H9 (cell line): ENCODE measurements at regions not wholly inside any gene's neighbourhood (a gene's known extent, or its start where the extent isn't known, plus 50 kb on each side); places are given as distances from the start of the nearest gene placed in this dataset.
A peak's percentile ranks its signal among the peaks of the same experiment; 100 is the strongest.

Experiments used
- DNase-seq: peaks from one replicate; pipeline ENCODE4 v3.0.0-alpha.2; 2017
- H2AFZ ChIP-seq: one replicate; pipeline ENCODE4 v1.6.1; 2013; ENCODE audit warnings: mild to moderate bottlenecking, low read length, control low read depth, moderate library complexity
- H2AK5ac ChIP-seq: 2 replicates; pipeline ENCODE4 v1.6.1; 2013; ENCODE audit warnings: low read length, control low read depth, mixed read lengths; ENCODE audit not compliant: insufficient read length
- H2BK120ac ChIP-seq: one replicate; pipeline ENCODE4 v1.6.1; 2013; ENCODE audit warnings: low read depth, mild to moderate bottlenecking, low read length, control low read depth, inconsistent platforms; ENCODE audit not compliant: poor library complexity, severe bottlenecking
- H2BK12ac ChIP-seq: 2 replicates; pipeline ENCODE4 v1.6.1; 2013; ENCODE audit warnings: low read length, control low read depth, mixed read lengths, low read depth; ENCODE audit not compliant: insufficient read length
- H2BK15ac ChIP-seq: 2 replicates; pipeline ENCODE4 v1.6.1; 2013; ENCODE audit warnings: low read depth, low read length, control low read depth
- H2BK20ac ChIP-seq: one replicate; pipeline ENCODE4 v1.6.1; 2013; ENCODE audit warnings: low read depth, mild to moderate bottlenecking, low read length, control low read depth, inconsistent platforms; ENCODE audit not compliant: poor library complexity, severe bottlenecking
- H2BK5ac ChIP-seq: 2 replicates; pipeline ENCODE4 v1.6.1; 2013; ENCODE audit warnings: low read length, control low read depth, mixed read lengths; ENCODE audit not compliant: insufficient read length
- H3K14ac ChIP-seq: 2 replicates; pipeline ENCODE4 v1.6.1; 2013; ENCODE audit warnings: low read length, control low read depth; ENCODE audit not compliant: insufficient read depth
- H3K18ac ChIP-seq: 2 replicates; pipeline ENCODE4 v1.6.1; 2013; ENCODE audit warnings: low read depth, mild to moderate bottlenecking, mixed read lengths, low read length, control low read depth; ENCODE audit not compliant: insufficient read length
- H3K23ac ChIP-seq: 2 replicates; pipeline ENCODE4 v1.6.1; 2013; ENCODE audit warnings: low read length, control low read depth, mixed read lengths, low read depth; ENCODE audit not compliant: insufficient read length
- H3K23me2 ChIP-seq: 2 replicates; pipeline ENCODE4 v1.6.1; 2013; ENCODE audit warnings: low read depth, mild to moderate bottlenecking, mixed read lengths, low read length, control low read depth; ENCODE audit not compliant: insufficient read length, poor library complexity, severe bottlenecking
- H3K27ac ChIP-seq: 2 replicates; pipeline ENCODE4 v1.5.1; 2013; ENCODE audit warnings: low read length, control low read depth, mixed read lengths, low read depth; ENCODE audit not compliant: insufficient read length
- H3K27me3 ChIP-seq: 2 replicates; pipeline ENCODE4 v1.6.1; 2013; ENCODE audit warnings: low read length, control low read depth, inconsistent platforms; ENCODE audit not compliant: insufficient read depth
- H3K4ac ChIP-seq: 2 replicates; pipeline ENCODE4 v1.6.1; 2013; ENCODE audit warnings: low read depth, mild to moderate bottlenecking, control low read depth, inconsistent platforms, low read length, moderate library complexity
- H3K4me1 ChIP-seq: 2 replicates; pipeline ENCODE4 v1.6.1; 2013; ENCODE audit warnings: low read length, control low read depth, inconsistent platforms; ENCODE audit not compliant: insufficient read depth
- H3K4me2 ChIP-seq: 2 replicates; pipeline ENCODE4 v1.6.1; 2013; ENCODE audit warnings: low read length, control low read depth, mixed read lengths; ENCODE audit not compliant: insufficient read length, insufficient read depth
- H3K56ac ChIP-seq: 2 replicates; pipeline ENCODE4 v1.6.1; 2013; ENCODE audit warnings: low read depth, mild to moderate bottlenecking, mixed read lengths, low read length, control low read depth; ENCODE audit not compliant: insufficient read length
- H3K79me1 ChIP-seq: 2 replicates; pipeline ENCODE4 v1.6.1; 2013; ENCODE audit warnings: low read depth, mild to moderate bottlenecking, moderate library complexity, low read length, control low read depth, inconsistent platforms; ENCODE audit not compliant: insufficient read depth, poor library complexity, severe bottlenecking
- H3K79me2 ChIP-seq: 2 replicates; pipeline ENCODE4 v1.6.1; 2013; ENCODE audit warnings: low read length, control low read depth, inconsistent platforms; ENCODE audit not compliant: insufficient read depth
- H3K9ac ChIP-seq: 2 replicates; pipeline ENCODE4 v1.6.1; 2013; ENCODE audit warnings: low read length, control low read depth, mixed read lengths; ENCODE audit not compliant: insufficient read length; ENCODE audit errors: extremely low read depth
- H3K9me3 ChIP-seq: one replicate; pipeline ENCODE4 v1.6.1; 2013; ENCODE audit warnings: low read depth, low read length, inconsistent platforms; ENCODE audit not compliant: control insufficient read depth
- H3T11ph ChIP-seq: one replicate; pipeline ENCODE4 v1.6.1; 2013; ENCODE audit warnings: mild to moderate bottlenecking, low read length, control low read depth, inconsistent platforms
- H4K20me1 ChIP-seq: one replicate; pipeline ENCODE4 v1.6.1; 2013; ENCODE audit not compliant: control insufficient read depth, insufficient read length, insufficient read depth
- H4K5ac ChIP-seq: 2 replicates; pipeline ENCODE4 v1.6.1; 2013; ENCODE audit warnings: low read depth, mild to moderate bottlenecking, mixed read lengths, low read length, control low read depth; ENCODE audit not compliant: insufficient read length
- H4K8ac ChIP-seq: replicated peaks from 2 replicates; pipeline ENCODE4 v1.6.1; 2013; ENCODE audit warnings: low read length, control low read depth, mixed read lengths, low read depth; ENCODE audit not compliant: insufficient read length
- H4K91ac ChIP-seq: 2 replicates; pipeline ENCODE4 v1.6.1; 2013; ENCODE audit warnings: low read depth, mild to moderate bottlenecking, moderate library complexity, mixed read lengths, low read length, control low read depth; ENCODE audit not compliant: insufficient read length
- H3K27ac Mint-ChIP-seq, 3 experiments: 2 replicates in 2 of 3; 3 replicates in 1 of 3; pipeline ENCODE4 v1.8.0; 2020 to 2021; ENCODE audit warnings: mixed read lengths in 3 of 3, mild to moderate bottlenecking in 1 of 3, moderate library complexity in 1 of 3
- H3K27me3 Mint-ChIP-seq: 2 replicates; pipeline ENCODE4 v1.8.0; 2021; ENCODE audit warnings: low read depth, mild to moderate bottlenecking, moderate library complexity, mixed read lengths
- H3K36me3 Mint-ChIP-seq, 3 experiments: 2 replicates in 2 of 3; 3 replicates in 1 of 3; pipeline ENCODE4 v1.8.0; 2020 to 2021; ENCODE audit warnings: low read depth in 3 of 3, mixed read lengths in 3 of 3; ENCODE audit not compliant: insufficient read depth in 1 of 3
- H3K4me1 Mint-ChIP-seq, 2 experiments: 2 replicates each; pipeline ENCODE4 v1.8.0; 2020; ENCODE audit warnings: mixed read lengths in 2 of 2
- H3K4me3 Mint-ChIP-seq, 2 experiments: 2 replicates in 1 of 2; 3 replicates in 1 of 2; pipeline ENCODE4 v1.8.0; 2020 to 2021; ENCODE audit warnings: mild to moderate bottlenecking in 2 of 2, mixed read lengths in 2 of 2, moderate library complexity in 1 of 2
- H3K9me3 Mint-ChIP-seq, 2 experiments: 2 replicates in 1 of 2; 3 replicates in 1 of 2; pipeline ENCODE4 v1.8.0; 2020; ENCODE audit warnings: mild to moderate bottlenecking in 2 of 2, mixed read lengths in 2 of 2, moderate library complexity in 1 of 2
- CTCF ChIP-seq: fragments of 200-600 bp; sonication (generic); conservative IDR thresholded peaks from 3 replicates; pipeline ENCODE4 v1.8.0; 2021; ENCODE audit warnings: antibody characterized with exemption, mild to moderate bottlenecking
- WGBS: extraction: QIAGEN DNeasy Blood & Tissue Kit; methylation state at CpG from one replicate; pipeline ENCODE4 v1.1.7; 2013; ENCODE audit warnings: missing lambda C conversion rate, low lambda C conversion rate, mixed read lengths; ENCODE audit not compliant: insufficient read length; ENCODE audit errors: extremely low coverage; 5-methylcytosine and 5-hydroxymethylcytosine counted together

- Histone ChIP-seq H3K23ac (no peak overlapping the region), H3K79me2 (no peaks in the 10 kb centered on the region), H3K18ac (no peak overlapping the region), H4K8ac (no peak overlapping the region), H3K9ac (no peak overlapping the region), H3K4ac (no peak overlapping the region), H2BK5ac (no peak overlapping the region), H3K4me1 (no peaks in the 10 kb centered on the region), H3K23me2 (no peaks in the 10 kb centered on the region), H3K9me3 (no peaks in the 10 kb centered on the region), H2BK20ac (no peak overlapping the region), H4K5ac (no peak overlapping the region), H2BK12ac (no peak overlapping the region), H3K56ac (no peak overlapping the region), H2AFZ (no peak overlapping the region), H4K20me1 (no peaks in the 10 kb centered on the region), H4K91ac (no peak overlapping the region), H2AK5ac (no peak overlapping the region), H3K4me2 (no peak overlapping the region), H3T11ph (no peak overlapping the region), H2BK120ac (no peak overlapping the region), H3K27ac (no peak overlapping the region), H3K79me1 (no peaks in the 10 kb centered on the region), H3K27me3 (no peaks in the 10 kb centered on the region), H2BK15ac (no peak overlapping the region), H3K14ac (no peak overlapping the region; the same call in 1 of the 2 replicates)
- DNase-seq, result peak; percentile 12
- H3K36me3 Mint-ChIP-seq, result no peaks in the 10 kb centered on the region
- no peak overlapping the region; a peak in 1 of 7 replicates for H3K27ac Mint-ChIP-seq
- H3K4me3 Mint-ChIP-seq, result no peak overlapping the region
- no peaks in the 10 kb centered on the region; a peak in 1 of 5 replicates for H3K9me3 Mint-ChIP-seq
- no CpG with 5 or more reads among the region's 22 CpGs for WGBS
- H3K27me3 Mint-ChIP-seq, result peaks cover 35% of the 10 kb centered on the region
- no peak for TF ChIP-seq CTCF
- no peaks in the 10 kb centered on the region; a peak in 1 of 4 replicates for H3K4me1 Mint-ChIP-seq
These were observed 149.4 kb downstream of the BRD1 start for GRCh38 chr22:49678137-49678841.
